Esophagus squamous epithelium (tissue), 4 donors: ENCODE measurements at regions not wholly inside any gene's neighbourhood (a gene's known extent, or its start where the extent isn't known, plus 50 kb on each side); places are given as distances from the start of the nearest gene placed in this dataset.

Experiments
- CTCF ChIP-seq, 6 experiments: fragments of 450-650 bp in 4 of 6; fragments of 200-600 bp in 2 of 6; sonication (generic) in 2 of 6; IDR thresholded peaks; one replicate each; pipeline ENCODE4 v1.5.1; 2016 to 2019; ENCODE audit warnings: antibody characterized with exemption in 6 of 6, mild to moderate bottlenecking in 4 of 6, moderate library complexity in 4 of 6
- POLR2A ChIP-seq, 4 donors: fragments of 450-650 bp; IDR thresholded peaks; one replicate each; pipeline ENCODE4 v1.6.1; 2017; ENCODE audit warnings: antibody characterized with exemption in 4 of 4, mild to moderate bottlenecking in 4 of 4, moderate library complexity in 3 of 4

- TF ChIP-seq CTCF (IDR thresholded peaks at IDR 0.05) (no peak), POLR2A (IDR thresholded peaks at IDR 0.05) (no peak)
These were observed 112.5 kb upstream of the OTOS start for GRCh38 chr2:240252872-240253511.
